ENCODE measurements at regions not wholly inside any gene's neighbourhood (a gene's known extent, or its start where the extent isn't known, plus 50 kb on each side); places are given as distances from the start of the nearest gene placed in this dataset.

GRCh38 chr6:105546754-105547153, 143.9 kb upstream of the PREP start:
- no peak for DNase-seq (ENCODE audit: low spot score)
- no peak for TF ChIP-seq CTCF (IDR thresholded peaks at IDR 0.05; ENCODE audit: extremely low read depth, missing control alignments)

- no peak for DNase-seq (ENCODE audit: low spot score)
- no peak for TF ChIP-seq CTCF (IDR thresholded peaks at IDR 0.05; ENCODE audit: extremely low read depth, missing control alignments)
Observed at GRCh38 chr6:105545947-105546731, 143.3 kb upstream of the PREP start.

GRCh38 chr6:105545228-105545920, 142.5 kb upstream of the PREP start:
- no peak for DNase-seq (ENCODE audit: low spot score)

GRCh38 chr6:105539911-105540310, 137.0 kb upstream of the PREP start:
- no peak for DNase-seq (ENCODE audit: low spot score)
- TF ChIP-seq CTCF (IDR thresholded peaks at IDR 0.05; ENCODE audit: extremely low read depth, missing control alignments): no peak

More at GRCh38 chr6:105545228-105545920, 142.5 kb upstream of the PREP start:
- TF ChIP-seq CTCF (IDR thresholded peaks at IDR 0.05; ENCODE audit: extremely low read depth, missing control alignments): no peak

GRCh38 chr6:105537981-105538578, 135.2 kb upstream of the PREP start:
- TF ChIP-seq CTCF (IDR thresholded peaks at IDR 0.05; ENCODE audit: extremely low read depth, missing control alignments): no peak
- DNase-seq (ENCODE audit: low spot score): no peak

- no peak for DNase-seq (ENCODE audit: low spot score)
Observed at GRCh38 chr6:105536961-105537360, 134.1 kb upstream of the PREP start.

More at GRCh38 chr6:105536961-105537360, 134.1 kb upstream of the PREP start:
- TF ChIP-seq CTCF (IDR thresholded peaks at IDR 0.05; ENCODE audit: extremely low read depth, missing control alignments): no peak
